C4-2B (cell line): ENCODE measurements at regions not wholly inside any gene's neighbourhood (a gene's known extent, or its start where the extent isn't known, plus 50 kb on each side); places are given as distances from the start of the nearest gene placed in this dataset.

Experiments
- CTCF ChIP-seq: fragments of 450-650 bp; conservative IDR thresholded peaks from 2 replicates; pipeline ENCODE4 v1.5.1; 2017; ENCODE audit warnings: mild to moderate bottlenecking
- ZFX ChIP-seq: fragments of 450-650 bp; IDR thresholded peaks from 2 replicates; pipeline ENCODE4 v1.6.1; 2017

- no peak for TF ChIP-seq CTCF
- no peak for TF ChIP-seq ZFX
Observed at GRCh38 chr3:137325934-137326333, 368.2 kb downstream of the IL20RB start.
